ENCODE measurements at regions not wholly inside any gene's neighbourhood (a gene's known extent, or its start where the extent isn't known, plus 50 kb on each side); places are given as distances from the start of the nearest gene placed in this dataset.
A peak's percentile ranks its signal among the peaks of the same experiment; 100 is the strongest.

- no peak overlapping the region for H3K23ac ChIP-seq (ENCODE audit: insufficient read length)
- FAIRE-seq (peak; percentile 90), DNase-seq (ENCODE audit: low read depth in 1 of 2, low spot score in 2 of 2) (peak; percentile 43 to 86)
- TF ChIP-seq CTCF (IDR thresholded peaks at IDR 0.05; ENCODE audit: control extremely low read depth in 1 of 3, insufficient read depth in 1 of 3, low read depth in 1 of 3, low read length in 3 of 3) (peak; percentile 79 to 88 (median 88)), KDM5A (IDR thresholded peaks at IDR 0.05; ENCODE audit: low read length) (no peak), RAD21 (IDR thresholded peaks at IDR 0.05 in 1 of 2, conservative IDR thresholded peaks at IDR 0.05 in 1 of 2; ENCODE audit: low read depth in 2 of 2, low read length in 2 of 2) (peak; percentile 94 to 95), SRF (IDR thresholded peaks at IDR 0.05; ENCODE audit: low read depth, low read length) (no peak), YY1 (IDR thresholded peaks at IDR 0.05; ENCODE audit: low read depth, low read length) (peak; percentile 31; the same call in 1 of the 2 replicates)
- no peak overlapping the region for H3K4me3 ChIP-seq (ENCODE audit: extremely low read depth in 1 of 4, insufficient read depth in 2 of 4, low read depth in 3 of 4, low read length in 4 of 4)
- H4K8ac ChIP-seq (ENCODE audit: extremely low read depth, insufficient read depth, low read length) = no peak overlapping the region
- H3K4me2 ChIP-seq (ENCODE audit: insufficient read depth in 1 of 2, low read depth in 2 of 2, low read length in 2 of 2) = no peak overlapping the region
- H3K9me3 ChIP-seq (ENCODE audit: insufficient read depth in 2 of 2, low read depth in 1 of 2, low read length in 1 of 2) = no peaks in the 10 kb centered on the region
- no peak overlapping the region for H3K9ac ChIP-seq (replicated peaks in 1 of 4; ENCODE audit: extremely low read depth in 1 of 4, low read depth in 3 of 4, low read length in 3 of 4)
- H3K23me2 ChIP-seq (ENCODE audit: low read depth, low read length) = no peaks in the 10 kb centered on the region
- no peak overlapping the region for H3K18ac ChIP-seq (ENCODE audit: extremely low read depth, low read length)
- H2BK120ac ChIP-seq (replicated peaks; ENCODE audit: low read depth, low read length) = no peak overlapping the region
- H2AFZ ChIP-seq (ENCODE audit: low read length) = no peak overlapping the region
- no peak overlapping the region for H4K91ac ChIP-seq (replicated peaks; ENCODE audit: insufficient read length, low read length)
- H2BK20ac ChIP-seq (ENCODE audit: low read length) = no peak overlapping the region
- CTCF ChIA-PET (ENCODE audit: partially characterized antibody) = interaction anchor here (0.6 to 6.9 kb wide), 38 partner anchors 10 to 1395 kb away, joined by 3 to 46 read pairs (median 3); no protein-coding TSS in a partner anchor
- H4K5ac ChIP-seq (ENCODE audit: insufficient read length, low read depth, low read length) = no peak overlapping the region
- no peak overlapping the region for H2BK5ac ChIP-seq (ENCODE audit: low read depth, low read length)
- no peak overlapping the region for H3K27ac ChIP-seq (ENCODE audit: low read depth, low read length)
- WGBS, 2 experiments (ENCODE audit: extremely low coverage in 1 of 2, insufficient coverage in 1 of 2, insufficient read length in 1 of 2, insufficient replicate concordance in 2 of 2, low coverage in 1 of 2, low lambda C conversion rate in 2 of 2, missing lambda C conversion rate in 1 of 2) = 56% methylated on average over 6 of the region's 6 CpGs; no CpG with 5 or more reads in 1 of the 2 experiments
- H3K14ac ChIP-seq (ENCODE audit: insufficient read length) = no peak overlapping the region
- no peaks in the 10 kb centered on the region for H3K79me1 ChIP-seq (ENCODE audit: low read depth, low read length)
- no peak overlapping the region for H3K56ac ChIP-seq (replicated peaks; ENCODE audit: insufficient read length, low read depth, low read length)
- peaks cover 0 to 1% (median 0%) of the 10 kb centered on the region in 4 experiments; a peak in 1 of 7 replicates for H3K27me3 ChIP-seq (replicated peaks in 1 of 4; ENCODE audit: control insufficient read depth in 3 of 4, extremely low read depth in 1 of 4, insufficient read depth in 3 of 4, low read length in 3 of 4)
- no peaks in the 10 kb centered on the region for H3K79me2 ChIP-seq (ENCODE audit: control insufficient read depth in 1 of 2, insufficient read depth in 2 of 2, low read length in 2 of 2)
- no peak overlapping the region for H3K4ac ChIP-seq (replicated peaks; ENCODE audit: insufficient read length, low read depth, low read length)
- no peaks in the 10 kb centered on the region for H4K20me1 ChIP-seq (replicated peaks in 1 of 2; ENCODE audit: control insufficient read depth in 1 of 2, insufficient read depth in 2 of 2, low read length in 2 of 2)
- H2BK12ac ChIP-seq (ENCODE audit: low read depth, low read length) = no peak overlapping the region
- POLR2A ChIA-PET (ENCODE audit: partially characterized antibody) = interaction anchor here (1.0 kb wide), 1 partner anchor 196 kb away, joined by 3 read pairs; no protein-coding TSS in a partner anchor
- 0 out of 2 replicates have a peak overlapping the region, but pooled peaks have one; percentile 46 for H2BK15ac ChIP-seq (ENCODE audit: low read length)
- no peaks in the 10 kb centered on the region for H3K36me3 ChIP-seq (ENCODE audit: control insufficient read depth in 2 of 4, insufficient read depth in 4 of 4, low read length in 3 of 4)
- H3K4me1 ChIP-seq (replicated peaks in 1 of 4; ENCODE audit: control insufficient read depth in 3 of 4, insufficient read depth in 4 of 4, low read length in 3 of 4) = no peaks in the 10 kb centered on the region
- H2AK5ac ChIP-seq (ENCODE audit: low read depth, low read length) = no peak overlapping the region
Measured at GRCh38 chr16:82229800-82230619, 60.0 kb upstream of the MPHOSPH6 start.

Data from H1 (cell line).